AG09319 (cell line): ENCODE measurements at regions not wholly inside any gene's neighbourhood (a gene's known extent, or its start where the extent isn't known, plus 50 kb on each side); places are given as distances from the start of the nearest gene placed in this dataset.

Experiments used
- DNase-seq: peaks from one replicate; pipeline ENCODE4 v3.0.0-alpha.2; 2010; ENCODE audit warnings: low read depth; ENCODE audit errors: extremely low read depth
- CTCF ChIP-seq: IDR thresholded peaks from 2 replicates; pipeline ENCODE4 v1.5.1; 2011; ENCODE audit warnings: low read depth, mild to moderate bottlenecking, inconsistent platforms, low read length, moderate library complexity

GRCh38 chr14:56862836-56863235 is 52.6 kb upstream of the OTX2 start:
- no peak for DNase-seq
- TF ChIP-seq CTCF, result no peak

- no peak for TF ChIP-seq CTCF
- DNase-seq, result no peak
These were observed 50.2 kb upstream of the OTX2 start for GRCh38 chr14:56860441-56860840.
